CD14-positive monocyte (primary cell): ENCODE measurements at regions not wholly inside any gene's neighbourhood (a gene's known extent, or its start where the extent isn't known, plus 50 kb on each side); places are given as distances from the start of the nearest gene placed in this dataset.

Experiments
- DNase-seq, 3 donors: peaks; one replicate each; pipeline ENCODE4 v3.0.0-alpha.2; 2011 to 2022
- H2AFZ ChIP-seq: 2 replicates; pipeline ENCODE4 v1.6.0; 2012; ENCODE audit warnings: mild to moderate bottlenecking, low read depth, low read length, inconsistent platforms; ENCODE audit not compliant: insufficient read depth, poor library complexity, severe bottlenecking
- H3K27ac ChIP-seq, 2 donors: 1 replicate in 1 of 2; 2 replicates in 1 of 2; pipeline ENCODE4 v1.5.1; 2012 to 2013; ENCODE audit warnings: low read length in 2 of 2, control low read depth in 1 of 2, inconsistent platforms in 1 of 2, low read depth in 1 of 2, mild to moderate bottlenecking in 1 of 2
- H3K27me3 ChIP-seq, 2 donors: one replicate each; pipeline versions ENCODE4 v1.6.0 to v1.6.1; 2011 to 2013; ENCODE audit warnings: low read length in 2 of 2; ENCODE audit not compliant: control insufficient read depth in 2 of 2, insufficient read depth in 2 of 2
- H3K36me3 ChIP-seq, 2 donors: replicated peaks in 1 of 2; 1 replicate in 1 of 2; 2 replicates in 1 of 2; pipeline versions ENCODE4 v1.5.1 to v1.6.1; 2012 to 2013; ENCODE audit warnings: low read length in 2 of 2, control low read depth in 1 of 2, inconsistent platforms in 1 of 2, mild to moderate bottlenecking in 1 of 2; ENCODE audit not compliant: insufficient read depth in 2 of 2, control insufficient read depth in 1 of 2
- H3K4me1 ChIP-seq, 2 donors: 1 replicate in 1 of 2; 2 replicates in 1 of 2; pipeline versions ENCODE4 v1.5.1 to v1.6.1; 2012 to 2013; ENCODE audit warnings: low read length in 2 of 2, control low read depth in 1 of 2, inconsistent platforms in 1 of 2, mild to moderate bottlenecking in 1 of 2, moderate library complexity in 1 of 2; ENCODE audit not compliant: insufficient read depth in 2 of 2, control insufficient read depth in 1 of 2
- H3K4me2 ChIP-seq: replicated peaks from 2 replicates; pipeline ENCODE3; 2012; ENCODE audit warnings: low read length, moderate library complexity, mild to moderate bottlenecking; ENCODE audit not compliant: poor library complexity, severe bottlenecking; ENCODE audit errors: extremely low read depth
- H3K4me3 ChIP-seq, 3 experiments: fragments of 200-600 bp in 1 of 3; sonication (generic) in 1 of 3; replicated peaks in 1 of 3; 1 replicate in 2 of 3; 2 replicates in 1 of 3; pipeline ENCODE4 v1.5.1; 2011 to 2013; ENCODE audit warnings: low read length in 3 of 3, mild to moderate bottlenecking in 3 of 3, control low read depth in 2 of 3, low read depth in 2 of 3, inconsistent platforms in 1 of 3, moderate library complexity in 1 of 3
- H3K79me2 ChIP-seq: 2 replicates; pipeline ENCODE4 v1.6.0; 2012; ENCODE audit warnings: mild to moderate bottlenecking, control low read depth, inconsistent platforms, low read length, moderate library complexity; ENCODE audit not compliant: insufficient read depth
- H3K9ac ChIP-seq: 2 replicates; pipeline ENCODE4 v1.6.0; 2017; ENCODE audit warnings: low read length, mild to moderate bottlenecking; ENCODE audit not compliant: insufficient read depth, poor library complexity, severe bottlenecking
- H3K9me3 ChIP-seq, 2 donors: replicated peaks in 1 of 2; 1 replicate in 1 of 2; 2 replicates in 1 of 2; pipeline versions ENCODE4 v1.5.1 to v1.6.1; 2012 to 2013; ENCODE audit warnings: low read length in 2 of 2, control low read depth in 1 of 2; ENCODE audit not compliant: control insufficient read depth in 1 of 2, insufficient read depth in 1 of 2
- H4K20me1 ChIP-seq: 2 replicates; pipeline ENCODE4 v1.6.0; 2012; ENCODE audit warnings: mild to moderate bottlenecking, low read length, control low read depth, moderate library complexity; ENCODE audit not compliant: insufficient read depth
- H3K27ac Mint-ChIP-seq, 7 donors: one replicate each; pipeline ENCODE4 v1.8.0; 2020; ENCODE audit warnings: mild to moderate bottlenecking in 7 of 7, mixed read lengths in 7 of 7, moderate library complexity in 6 of 7, inconsistent platforms in 2 of 7
- H3K27me3 Mint-ChIP-seq, 3 donors: one replicate each; pipeline ENCODE4 v1.8.0; 2021 to 2022; ENCODE audit warnings: low read depth in 3 of 3, mild to moderate bottlenecking in 3 of 3, mixed read lengths in 3 of 3, moderate library complexity in 3 of 3, inconsistent platforms in 1 of 3
- H3K36me3 Mint-ChIP-seq, 2 donors: one replicate each; pipeline ENCODE4 v1.8.0; 2020; ENCODE audit warnings: mixed read lengths in 2 of 2, inconsistent platforms in 1 of 2, mild to moderate bottlenecking in 1 of 2
- H3K4me1 Mint-ChIP-seq: one replicate; pipeline ENCODE4 v1.8.0; 2020; ENCODE audit warnings: mild to moderate bottlenecking, mixed read lengths
- H3K4me3 Mint-ChIP-seq, 2 donors: one replicate each; pipeline ENCODE4 v1.8.0; 2020; ENCODE audit warnings: mild to moderate bottlenecking in 2 of 2, mixed read lengths in 2 of 2, moderate library complexity in 1 of 2
- H3K9me3 Mint-ChIP-seq, 7 donors: one replicate each; pipeline ENCODE4 v1.8.0; 2020 to 2022; ENCODE audit warnings: mixed read lengths in 7 of 7, mild to moderate bottlenecking in 6 of 7, moderate library complexity in 6 of 7, inconsistent platforms in 2 of 7
- WGBS: methylation state at CpG from one replicate; pipeline ENCODE4 v1.1.5; 2013; ENCODE audit warnings: missing lambda C conversion rate; ENCODE audit not compliant: insufficient coverage; 5-methylcytosine and 5-hydroxymethylcytosine counted together
- intact Hi-C, 2 donors: fragments of 100-400 bp; cut with micrococcal nuclease; formaldehyde crosslinking; loops; one replicate each; pipeline versions ENCODE4 v1.15.0 to v1.15.1; 2023
- TF ChIP-seq, protein P1 (sequence below): fragments of 200-600 bp; IDR thresholded peaks from one replicate; pipeline ENCODE4 v1.8.0; 2022; ENCODE audit warnings: antibody characterized with exemption, mild to moderate bottlenecking

DNA sequence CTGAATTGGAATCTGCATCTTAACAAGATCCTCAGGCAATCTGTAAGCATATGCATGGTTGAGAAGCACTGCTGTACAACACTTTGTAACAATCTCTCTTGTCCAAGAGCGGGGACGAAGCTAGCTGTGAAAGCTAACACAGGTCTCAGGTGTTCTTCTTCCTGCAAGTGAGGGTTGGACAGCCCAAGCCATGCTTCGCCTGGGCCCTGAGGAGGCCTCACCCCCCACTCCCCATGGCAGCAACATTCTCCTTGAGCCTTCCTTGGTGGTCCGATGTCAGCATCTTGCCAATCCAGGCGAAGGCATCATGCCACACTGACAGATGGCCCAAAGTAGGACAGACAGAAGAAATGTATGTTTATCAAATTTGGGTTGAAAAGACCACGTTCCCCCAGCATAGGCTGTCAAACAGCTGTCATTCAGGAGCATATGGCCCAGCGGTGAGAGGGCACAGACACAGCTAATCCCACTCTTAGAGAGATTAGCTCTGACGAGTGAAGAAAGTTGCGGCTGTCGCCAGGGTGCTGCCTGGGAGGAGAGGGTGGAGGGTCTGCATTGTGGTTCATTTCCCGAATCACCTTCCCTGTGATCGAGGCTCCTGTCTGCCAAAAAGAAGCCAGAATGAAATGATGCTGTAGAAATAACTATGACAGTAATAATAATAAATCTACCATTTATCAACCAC is 344.7 kb downstream of the MYCN start:
- no peak overlapping the region for H3K9ac ChIP-seq
- H3K4me3 ChIP-seq, result no peak overlapping the region
- Mint-ChIP-seq H3K36me3 (no peaks in the 10 kb centered on the region), H3K4me1 (peaks cover 3% of the 10 kb centered on the region), H3K4me3 (no peak overlapping the region), H3K27ac (no peak overlapping the region), H3K27me3 (peaks cover 0 to 2% (median 0%) of the 10 kb centered on the region in 3 donors), H3K9me3 (no peaks in the 10 kb centered on the region)
- intact Hi-C loops, result no loop called here
- H3K4me2 ChIP-seq, result no peak overlapping the region
- no peak for DNase-seq
- no peaks in the 10 kb centered on the region for H4K20me1 ChIP-seq
- no peak overlapping the region for H2AFZ ChIP-seq
- no peak overlapping the region for H3K27ac ChIP-seq
- no peaks in the 10 kb centered on the region for H3K79me2 ChIP-seq
- no peaks in the 10 kb centered on the region for H3K27me3 ChIP-seq
- WGBS, result 78% methylated on average over 3 of the region's 12 CpGs
- no peaks in the 10 kb centered on the region for H3K36me3 ChIP-seq
- H3K4me1 ChIP-seq, result no peaks in the 10 kb centered on the region
- H3K9me3 ChIP-seq, result no peaks in the 10 kb centered on the region
- TF ChIP-seq, protein P1, sequence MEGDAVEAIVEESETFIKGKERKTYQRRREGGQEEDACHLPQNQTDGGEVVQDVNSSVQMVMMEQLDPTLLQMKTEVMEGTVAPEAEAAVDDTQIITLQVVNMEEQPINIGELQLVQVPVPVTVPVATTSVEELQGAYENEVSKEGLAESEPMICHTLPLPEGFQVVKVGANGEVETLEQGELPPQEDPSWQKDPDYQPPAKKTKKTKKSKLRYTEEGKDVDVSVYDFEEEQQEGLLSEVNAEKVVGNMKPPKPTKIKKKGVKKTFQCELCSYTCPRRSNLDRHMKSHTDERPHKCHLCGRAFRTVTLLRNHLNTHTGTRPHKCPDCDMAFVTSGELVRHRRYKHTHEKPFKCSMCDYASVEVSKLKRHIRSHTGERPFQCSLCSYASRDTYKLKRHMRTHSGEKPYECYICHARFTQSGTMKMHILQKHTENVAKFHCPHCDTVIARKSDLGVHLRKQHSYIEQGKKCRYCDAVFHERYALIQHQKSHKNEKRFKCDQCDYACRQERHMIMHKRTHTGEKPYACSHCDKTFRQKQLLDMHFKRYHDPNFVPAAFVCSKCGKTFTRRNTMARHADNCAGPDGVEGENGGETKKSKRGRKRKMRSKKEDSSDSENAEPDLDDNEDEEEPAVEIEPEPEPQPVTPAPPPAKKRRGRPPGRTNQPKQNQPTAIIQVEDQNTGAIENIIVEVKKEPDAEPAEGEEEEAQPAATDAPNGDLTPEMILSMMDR, result no peak

DNA sequence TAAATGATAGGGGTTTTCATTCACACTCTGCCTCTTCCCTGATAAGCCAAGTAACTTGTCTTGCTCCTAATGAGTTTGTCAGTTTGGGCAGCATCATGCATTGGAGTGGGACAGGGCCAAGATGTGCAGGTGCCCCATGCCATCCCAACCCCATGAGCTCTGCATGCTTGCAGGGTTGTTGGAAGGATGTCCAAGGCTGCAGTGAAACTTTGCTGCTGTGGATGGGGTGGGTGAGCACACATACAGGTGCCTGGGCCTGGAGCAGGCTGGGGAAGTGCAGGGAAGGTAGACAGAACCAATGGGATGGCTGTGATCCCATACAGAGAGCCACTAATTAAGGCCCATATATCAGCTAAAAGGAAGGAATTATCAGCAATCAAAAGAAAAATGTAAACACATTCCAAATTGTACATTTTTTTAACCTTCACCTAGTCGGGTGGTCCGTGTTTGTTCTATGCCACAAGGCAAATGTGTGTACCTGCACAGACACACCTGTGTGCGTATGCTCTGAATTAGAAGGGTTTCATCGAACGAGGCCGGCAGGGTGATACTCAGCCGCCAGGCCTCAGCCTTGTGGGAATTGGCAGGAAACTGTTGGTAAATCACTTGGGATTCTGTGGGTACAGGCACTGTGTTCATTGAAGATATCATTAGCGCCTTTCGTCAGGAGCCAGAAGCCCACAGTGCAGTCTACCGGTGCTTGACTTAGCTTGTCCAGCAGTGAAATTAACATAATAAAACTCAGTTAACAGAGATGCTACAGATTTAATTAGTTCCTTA is 342.9 kb downstream of the MYCN start:
- TF ChIP-seq, protein P1, result no peak
- no peaks in the 10 kb centered on the region for H3K36me3 Mint-ChIP-seq
- no peak for DNase-seq
- intact Hi-C loops, result no loop called here
- H3K4me3 ChIP-seq, result no peak overlapping the region
- H3K4me3 Mint-ChIP-seq, result no peak overlapping the region
- no peaks in the 10 kb centered on the region for H4K20me1 ChIP-seq
- H3K79me2 ChIP-seq, result no peaks in the 10 kb centered on the region
- H3K27ac Mint-ChIP-seq, result no peak overlapping the region
- WGBS, result 85% methylated on average over 8 of the region's 10 CpGs
- H3K4me2 ChIP-seq, result no peak overlapping the region
- H3K27me3 Mint-ChIP-seq, result peaks cover 0 to 2% (median 0%) of the 10 kb centered on the region in 3 donors
- H3K27ac ChIP-seq, result no peak overlapping the region
- H3K4me1 ChIP-seq, result no peaks in the 10 kb centered on the region
- H3K9ac ChIP-seq, result no peak overlapping the region
- peaks cover 3% of the 10 kb centered on the region for H3K4me1 Mint-ChIP-seq
- H3K9me3 ChIP-seq, result no peaks in the 10 kb centered on the region
- H2AFZ ChIP-seq, result no peak overlapping the region
- H3K9me3 Mint-ChIP-seq, result no peaks in the 10 kb centered on the region
- H3K36me3 ChIP-seq, result no peaks in the 10 kb centered on the region
- no peaks in the 10 kb centered on the region for H3K27me3 ChIP-seq
